Hepatocyte (in vitro differentiated cells): ENCODE measurements at regions not wholly inside any gene's neighbourhood (a gene's known extent, or its start where the extent isn't known, plus 50 kb on each side); places are given as distances from the start of the nearest gene placed in this dataset.
"Not testable (repeated sequence)": the region's sequence is repeated elsewhere in the genome, so short reads cannot be mapped to it uniquely, and the experiment has no call there.

ENCODE experiments used
- DNase-seq: peaks from one replicate; pipeline ENCODE4 v3.0.0-alpha.2; 2016; ENCODE audit warnings: low spot score
- H2AFZ ChIP-seq: fragments of 200-600 bp; sonication (generic); 2 replicates; pipeline ENCODE4 v1.6.0; 2016; ENCODE audit warnings: antibody characterized with exemption, mild to moderate bottlenecking
- H3K27ac ChIP-seq: fragments of 200-600 bp; sonication (generic); 2 replicates; pipeline ENCODE4 v1.5.1; 2016; ENCODE audit warnings: mild to moderate bottlenecking
- H3K27me3 ChIP-seq: fragments of 200-600 bp; sonication (generic); 2 replicates; pipeline ENCODE4 v1.6.1; 2016
- H3K36me3 ChIP-seq: fragments of 200-600 bp; sonication (generic); replicated peaks from 2 replicates; pipeline ENCODE4 v1.5.1; 2016; ENCODE audit warnings: low read depth; ENCODE audit not compliant: insufficient read depth
- H3K4me1 ChIP-seq: fragments of 200-600 bp; sonication (generic); 2 replicates; pipeline ENCODE4 v1.5.1; 2016; ENCODE audit warnings: mild to moderate bottlenecking, moderate library complexity; ENCODE audit not compliant: insufficient read depth
- H3K4me2 ChIP-seq: fragments of 200-600 bp; sonication (generic); 2 replicates; pipeline ENCODE4 v1.6.0; 2016
- H3K4me3 ChIP-seq: fragments of 200-600 bp; sonication (generic); 2 replicates; pipeline ENCODE4 v1.5.1; 2016; ENCODE audit warnings: mild to moderate bottlenecking
- H3K79me2 ChIP-seq: fragments of 200-600 bp; sonication (generic); 2 replicates; pipeline ENCODE4 v1.6.0; 2017; ENCODE audit warnings: mild to moderate bottlenecking
- H3K9me2 ChIP-seq: fragments of 200-600 bp; sonication (generic); replicated peaks from 2 replicates; pipeline ENCODE4 v1.6.0; 2017; ENCODE audit warnings: mild to moderate bottlenecking; ENCODE audit not compliant: insufficient read depth
- H3K9me3 ChIP-seq: fragments of 200-600 bp; sonication (generic); 2 replicates; pipeline ENCODE4 v1.5.1; 2016; ENCODE audit warnings: low read depth, mild to moderate bottlenecking
- H4K20me1 ChIP-seq: fragments of 200-600 bp; sonication (generic); 2 replicates; pipeline ENCODE4 v1.6.0; 2016; ENCODE audit warnings: mild to moderate bottlenecking; ENCODE audit not compliant: insufficient read depth, poor library complexity, severe bottlenecking
- EZH2 ChIP-seq: fragments of 200-600 bp; sonication (generic); IDR thresholded peaks from 2 replicates; pipeline ENCODE4 v1.6.1; 2016; ENCODE audit warnings: antibody characterized with exemption, mild to moderate bottlenecking, borderline replicate concordance
- EZH2phosphoT487 ChIP-seq: fragments of 200-600 bp; sonication (generic); IDR thresholded peaks from one replicate; pipeline ENCODE4 v1.6.1; 2018; ENCODE audit warnings: antibody characterized with exemption, mild to moderate bottlenecking, low read depth, moderate library complexity; ENCODE audit not compliant: unreplicated experiment, severe bottlenecking
- WGBS: methylation state at CpG from one replicate; pipeline ENCODE4 v1.1.6; 2016; ENCODE audit warnings: low lambda C conversion rate; ENCODE audit errors: missing lambda C conversion rate; 5-methylcytosine and 5-hydroxymethylcytosine counted together
- TF ChIP-seq, protein P1 (sequence below): fragments of 200-600 bp; sonication (generic); IDR thresholded peaks from 2 replicates; pipeline ENCODE4 v1.5.1; 2016; ENCODE audit warnings: antibody characterized with exemption, mild to moderate bottlenecking; ENCODE audit not compliant: poor library complexity

DNA sequence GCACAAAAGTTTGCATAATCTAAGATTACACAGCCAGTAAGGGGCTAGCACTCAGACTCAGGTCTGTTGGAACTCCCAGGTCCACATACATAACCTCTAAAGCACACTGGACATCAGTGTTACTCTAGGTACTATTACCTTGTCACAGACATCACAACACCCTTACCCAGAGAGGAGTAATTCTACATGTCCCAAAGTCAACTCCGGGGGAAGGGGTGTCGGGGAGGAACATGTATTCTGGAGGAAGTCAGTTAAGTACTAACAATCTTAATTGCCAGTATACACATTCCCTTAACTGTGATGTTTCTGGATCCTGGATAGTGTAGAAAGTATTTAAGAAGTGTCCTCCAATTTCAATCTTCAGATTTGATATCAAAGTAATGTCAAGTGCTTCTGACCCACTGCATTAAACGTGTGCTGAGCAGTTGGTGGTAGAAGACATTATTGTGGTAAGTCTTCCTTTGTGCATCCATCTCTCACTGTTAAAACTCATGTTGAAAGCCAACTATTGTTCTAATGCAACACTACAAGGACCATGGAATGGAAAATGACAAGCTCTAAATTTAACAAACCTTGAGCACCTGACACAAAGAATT is 155.4 kb downstream of the CRPPA start:
- 95% methylated on average over 3 of the region's 3 CpGs for WGBS
- no peaks in the 10 kb centered on the region for H3K36me3 ChIP-seq
- TF ChIP-seq EZH2phosphoT487: no peak
- TF ChIP-seq, protein P1, sequence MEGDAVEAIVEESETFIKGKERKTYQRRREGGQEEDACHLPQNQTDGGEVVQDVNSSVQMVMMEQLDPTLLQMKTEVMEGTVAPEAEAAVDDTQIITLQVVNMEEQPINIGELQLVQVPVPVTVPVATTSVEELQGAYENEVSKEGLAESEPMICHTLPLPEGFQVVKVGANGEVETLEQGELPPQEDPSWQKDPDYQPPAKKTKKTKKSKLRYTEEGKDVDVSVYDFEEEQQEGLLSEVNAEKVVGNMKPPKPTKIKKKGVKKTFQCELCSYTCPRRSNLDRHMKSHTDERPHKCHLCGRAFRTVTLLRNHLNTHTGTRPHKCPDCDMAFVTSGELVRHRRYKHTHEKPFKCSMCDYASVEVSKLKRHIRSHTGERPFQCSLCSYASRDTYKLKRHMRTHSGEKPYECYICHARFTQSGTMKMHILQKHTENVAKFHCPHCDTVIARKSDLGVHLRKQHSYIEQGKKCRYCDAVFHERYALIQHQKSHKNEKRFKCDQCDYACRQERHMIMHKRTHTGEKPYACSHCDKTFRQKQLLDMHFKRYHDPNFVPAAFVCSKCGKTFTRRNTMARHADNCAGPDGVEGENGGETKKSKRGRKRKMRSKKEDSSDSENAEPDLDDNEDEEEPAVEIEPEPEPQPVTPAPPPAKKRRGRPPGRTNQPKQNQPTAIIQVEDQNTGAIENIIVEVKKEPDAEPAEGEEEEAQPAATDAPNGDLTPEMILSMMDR: no peak
- TF ChIP-seq EZH2: no peak
- no peaks in the 10 kb centered on the region for H3K4me1 ChIP-seq
- no peak overlapping the region for H3K4me2 ChIP-seq
- H2AFZ ChIP-seq: no peak overlapping the region
- H3K4me3 ChIP-seq: no peak overlapping the region
- no peaks in the 10 kb centered on the region for H3K27me3 ChIP-seq
- H3K9me2 ChIP-seq: no peaks in the 10 kb centered on the region
- H3K79me2 ChIP-seq: no peaks in the 10 kb centered on the region
- H4K20me1 ChIP-seq: no peaks in the 10 kb centered on the region
- no peak for DNase-seq
- H3K9me3 ChIP-seq: no peaks in the 10 kb centered on the region
- no peak overlapping the region for H3K27ac ChIP-seq

DNA sequence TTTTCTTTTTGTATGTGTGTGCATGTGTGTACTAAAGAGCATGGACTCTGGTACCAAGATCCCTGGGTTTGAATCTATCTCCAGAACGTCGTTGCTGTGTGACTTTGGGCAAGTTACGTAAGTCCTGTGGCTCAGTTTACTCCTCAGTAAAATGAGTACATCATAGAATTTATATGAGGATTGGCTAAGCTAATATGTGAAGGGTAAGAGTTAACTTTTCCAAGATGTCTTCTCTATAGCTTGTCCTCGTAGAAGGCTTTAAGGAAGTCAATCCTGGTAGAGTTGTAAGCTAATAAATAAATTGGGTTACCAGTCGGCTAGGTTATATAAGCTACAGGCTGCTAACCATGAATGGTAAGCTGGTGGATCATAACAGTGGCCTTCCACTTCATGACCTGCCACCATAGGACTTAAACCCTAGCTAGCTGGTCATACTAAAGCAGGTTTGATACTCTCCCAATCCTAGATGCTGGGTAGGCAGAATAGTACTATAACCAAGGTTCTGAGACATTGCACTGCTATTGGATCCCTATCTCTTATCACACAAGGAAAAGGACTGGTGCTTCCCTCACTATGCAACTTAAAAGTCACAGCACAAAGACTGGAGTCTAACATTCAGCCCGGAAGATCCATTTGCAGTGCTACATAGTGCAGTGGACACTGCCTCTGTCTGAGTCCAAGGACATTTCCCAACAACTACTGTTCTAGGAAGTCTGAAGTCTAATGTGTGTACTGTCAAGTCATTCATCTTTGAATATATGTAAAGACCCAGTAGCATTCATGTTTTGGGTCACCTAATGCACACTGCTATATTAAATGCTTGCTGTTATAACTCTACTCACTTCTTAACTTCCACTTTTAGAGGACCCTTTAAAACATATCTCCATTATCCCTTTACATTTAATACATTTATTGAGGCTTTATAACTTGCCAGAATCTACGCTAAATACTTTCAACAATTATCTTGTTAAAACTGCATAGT is 156.2 kb downstream of the CRPPA start:
- H3K79me2 ChIP-seq: no peaks in the 10 kb centered on the region
- H3K36me3 ChIP-seq: no peaks in the 10 kb centered on the region
- H3K9me3 ChIP-seq: no peaks in the 10 kb centered on the region
- DNase-seq: no peak
- no peaks in the 10 kb centered on the region for H3K9me2 ChIP-seq
- TF ChIP-seq EZH2phosphoT487 (no peak), EZH2 (no peak)
- TF ChIP-seq, protein P1: no peak
- H3K4me2 ChIP-seq: no peak overlapping the region
- H3K27ac ChIP-seq: no peak overlapping the region
- 81% methylated on average over 7 of the region's 7 CpGs for WGBS
- no peaks in the 10 kb centered on the region for H4K20me1 ChIP-seq
- H2AFZ ChIP-seq: no peak overlapping the region
- no peaks in the 10 kb centered on the region for H3K4me1 ChIP-seq
- H3K4me3 ChIP-seq: no peak overlapping the region
- no peaks in the 10 kb centered on the region for H3K27me3 ChIP-seq

DNA sequence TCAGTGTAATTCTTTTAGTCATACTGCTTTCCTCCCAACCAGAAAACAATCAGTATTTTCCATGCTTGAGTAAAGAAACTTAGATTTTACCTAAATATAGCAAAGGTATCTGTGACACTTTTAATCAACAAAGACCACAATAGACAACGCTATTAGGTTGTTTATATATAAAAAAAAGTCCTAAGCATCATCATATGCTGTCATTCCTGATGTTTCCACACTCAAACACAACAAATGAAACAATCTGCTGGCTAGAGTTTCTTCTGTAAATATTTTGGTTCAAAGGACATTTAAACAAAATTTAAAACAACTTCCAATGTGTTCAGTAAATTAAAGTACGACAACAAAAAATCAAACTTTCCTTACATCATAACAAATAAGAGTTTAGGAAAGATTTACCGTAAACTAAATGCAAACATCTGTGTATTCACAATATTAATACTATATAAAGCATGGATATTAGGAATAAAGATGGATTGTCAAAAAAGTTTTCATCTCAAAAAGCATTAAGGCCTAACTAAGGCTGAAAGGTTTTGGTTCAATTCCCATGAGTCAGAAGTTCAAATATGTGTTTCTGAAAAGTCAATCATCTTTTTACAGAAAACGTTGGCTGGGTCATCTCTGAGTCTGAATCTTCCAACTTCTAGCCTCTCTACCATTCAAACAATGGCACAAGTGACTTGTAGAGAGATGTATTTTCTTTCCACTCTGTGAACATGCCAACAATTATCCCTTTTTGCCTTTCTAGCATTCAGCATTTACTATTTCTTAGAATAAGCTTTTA is 157.1 kb downstream of the CRPPA start:
- H3K4me2 ChIP-seq: no peak overlapping the region
- TF ChIP-seq, protein P1: no peak
- TF ChIP-seq EZH2phosphoT487 (no peak), EZH2 (no peak)
- no peaks in the 10 kb centered on the region for H4K20me1 ChIP-seq
- no peak for DNase-seq
- H3K27me3 ChIP-seq: no peaks in the 10 kb centered on the region
- no peak overlapping the region for H3K27ac ChIP-seq
- H3K9me2 ChIP-seq: no peaks in the 10 kb centered on the region
- no peaks in the 10 kb centered on the region for H3K36me3 ChIP-seq
- H3K9me3 ChIP-seq: no peaks in the 10 kb centered on the region
- 60% methylated on average over 4 of the region's 4 CpGs for WGBS
- no peak overlapping the region for H2AFZ ChIP-seq
- H3K4me3 ChIP-seq: no peak overlapping the region
- H3K79me2 ChIP-seq: no peaks in the 10 kb centered on the region
- no peaks in the 10 kb centered on the region for H3K4me1 ChIP-seq

DNA sequence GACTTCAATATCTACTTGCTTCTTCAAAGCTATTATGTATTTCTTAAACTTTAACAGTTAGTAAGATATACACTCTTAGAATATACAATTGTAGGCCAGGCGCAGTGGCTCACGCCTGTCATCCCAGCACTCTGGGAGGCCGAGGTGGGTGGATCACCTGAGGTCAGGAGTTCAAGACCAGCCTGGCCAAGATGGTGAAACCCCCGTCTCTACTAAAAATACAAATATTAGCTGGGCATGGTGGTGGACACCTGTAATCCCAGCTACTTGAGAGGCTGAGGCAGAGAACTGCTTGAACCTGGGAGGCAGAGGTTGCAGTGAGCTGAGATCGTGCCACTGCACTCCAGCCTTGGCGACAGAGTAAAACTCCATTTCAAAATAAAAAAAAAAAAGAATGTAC is 158.0 kb downstream of the CRPPA start:
- H3K27me3 ChIP-seq, H3K9me3 ChIP-seq, H4K20me1 ChIP-seq, DNase-seq, H3K9me2 ChIP-seq, H3K4me2 ChIP-seq, H3K4me3 ChIP-seq, H3K4me1 ChIP-seq, H3K79me2 ChIP-seq, H3K36me3 ChIP-seq, H2AFZ ChIP-seq: not testable (repeated sequence)
- H3K27ac ChIP-seq: peak overlapping the region; percentile 18
- 97% methylated on average over 6 of the region's 6 CpGs for WGBS
